HS-5 (cell line): ENCODE measurements at regions not wholly inside any gene's neighbourhood (a gene's known extent, or its start where the extent isn't known, plus 50 kb on each side); places are given as distances from the start of the nearest gene placed in this dataset.
"Not testable (repeated sequence)": the region's sequence is repeated elsewhere in the genome, so short reads cannot be mapped to it uniquely, and the experiment has no call there.

Source experiments
- DNase-seq: peaks from one replicate; pipeline ENCODE4 v3.0.0-alpha.2; 2012; ENCODE audit warnings: low read depth

DNA sequence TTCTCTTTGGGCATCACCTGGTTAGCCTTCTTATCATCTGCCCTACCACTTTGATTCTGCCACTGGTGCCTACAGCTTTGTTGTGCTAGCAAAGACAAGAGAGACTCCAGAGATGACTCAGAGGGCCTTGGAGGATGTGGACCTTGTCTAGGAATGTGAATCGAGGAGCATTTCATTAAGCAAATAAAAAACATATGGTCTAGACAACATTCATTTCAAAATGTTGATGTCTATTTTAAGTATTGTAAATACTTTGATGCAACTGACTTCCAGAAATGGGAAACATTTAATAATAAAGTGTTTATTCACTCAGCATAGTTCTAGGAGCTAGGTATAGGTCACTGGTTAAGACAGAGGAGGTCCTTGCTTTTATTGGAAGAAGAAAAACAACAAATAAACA is 195.5 kb downstream of the CDCA7 start:
- DNase-seq = peak; percentile 74

DNA sequence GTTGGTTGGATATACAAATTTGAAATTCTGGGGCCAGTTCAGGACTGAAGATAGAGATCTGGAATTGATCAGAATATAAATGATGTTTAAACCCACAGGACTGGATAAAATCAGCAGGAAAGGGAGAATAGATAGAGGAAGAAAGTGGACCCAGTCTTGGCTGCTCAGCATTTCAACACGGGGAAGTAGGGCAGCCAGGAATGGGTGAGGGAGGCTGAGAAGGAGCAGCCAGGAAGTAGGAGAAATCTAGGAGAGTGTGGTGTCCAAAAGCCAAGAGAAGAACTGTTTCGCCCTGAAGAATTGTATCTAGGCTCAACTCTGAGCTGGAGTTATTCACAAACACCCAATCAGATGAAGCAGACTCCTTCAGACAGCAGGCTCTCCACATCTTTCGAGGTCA is 197.9 kb downstream of the CDCA7 start:
- DNase-seq = no peak

DNA sequence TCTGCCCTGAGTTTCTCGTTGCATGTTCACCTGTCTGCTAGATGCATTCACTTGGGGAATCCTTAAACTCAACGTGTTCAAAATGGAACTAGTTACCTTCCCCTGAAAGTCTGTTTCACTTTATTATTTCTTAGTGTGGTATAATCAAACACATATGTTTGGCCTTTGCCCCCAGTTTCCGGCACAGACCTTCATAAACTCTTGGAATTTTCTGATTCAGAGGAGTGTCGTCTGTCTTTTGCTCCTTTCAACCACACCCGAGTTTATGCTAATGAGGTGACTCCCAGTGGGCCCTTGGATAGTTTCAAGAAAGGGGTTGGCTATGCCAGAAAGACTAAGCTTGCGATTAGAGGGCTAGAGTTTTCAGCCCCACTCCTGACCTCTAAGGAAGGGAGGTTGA is 198.9 kb downstream of the CDCA7 start:
- peak; percentile 88 for DNase-seq

DNA sequence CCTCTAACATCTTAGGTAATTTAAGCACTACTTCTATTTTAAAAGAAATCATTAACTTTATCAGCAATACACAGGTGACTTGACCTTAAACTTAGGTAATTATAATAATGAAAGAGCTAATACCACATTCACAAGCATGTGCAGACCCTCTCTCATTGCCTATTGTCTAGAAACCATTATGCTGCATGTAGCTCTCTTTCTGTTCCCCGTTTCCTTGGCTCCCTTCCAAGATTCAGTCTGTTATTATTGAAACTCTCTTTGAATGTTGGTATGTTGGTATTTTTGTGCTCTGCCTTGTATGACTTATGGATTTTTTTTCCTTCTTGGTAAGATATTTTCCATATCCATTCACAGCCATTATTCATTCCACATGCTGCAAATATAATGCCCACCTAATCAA is 201.2 kb downstream of the CDCA7 start:
- no peak for DNase-seq

DNA sequence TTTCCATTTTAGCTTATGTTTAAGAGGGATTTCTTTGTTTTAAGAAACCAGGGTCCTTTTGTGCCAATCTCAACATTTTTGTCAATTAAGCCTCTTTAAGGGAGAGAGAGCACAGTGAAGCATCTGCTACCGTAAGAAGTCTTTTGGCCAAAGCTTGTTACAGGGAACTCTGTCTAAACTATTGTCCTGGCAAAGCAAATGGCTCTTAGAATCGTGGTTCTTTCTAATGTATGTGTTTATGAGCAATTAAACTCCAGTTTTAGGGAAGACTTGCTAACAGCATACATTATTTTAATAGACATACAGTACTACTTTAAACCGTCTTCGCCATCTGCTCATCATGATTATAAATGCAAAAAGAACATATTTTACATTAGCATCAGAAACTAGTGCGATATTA is 202.1 kb downstream of the CDCA7 start:
- DNase-seq = no peak

DNA sequence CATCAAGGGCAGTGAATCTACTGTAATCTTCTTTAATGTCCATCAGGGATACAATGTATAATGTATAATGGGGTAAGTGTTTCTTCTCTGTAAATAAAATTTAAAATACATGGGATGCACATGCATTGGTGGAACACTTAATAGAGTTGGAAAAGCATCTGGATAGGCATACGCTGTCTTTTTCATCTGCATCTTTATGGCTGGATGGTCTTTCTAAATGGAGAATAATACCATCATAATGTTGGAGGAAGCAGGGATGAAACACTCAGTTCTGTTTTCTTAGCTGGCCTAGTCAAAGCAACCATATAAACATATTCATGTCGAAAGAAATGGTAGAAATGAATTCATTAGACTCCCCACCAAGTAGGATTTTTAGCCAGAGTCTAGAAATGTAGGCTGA is 202.8 kb downstream of the CDCA7 start:
- DNase-seq = no peak

DNA sequence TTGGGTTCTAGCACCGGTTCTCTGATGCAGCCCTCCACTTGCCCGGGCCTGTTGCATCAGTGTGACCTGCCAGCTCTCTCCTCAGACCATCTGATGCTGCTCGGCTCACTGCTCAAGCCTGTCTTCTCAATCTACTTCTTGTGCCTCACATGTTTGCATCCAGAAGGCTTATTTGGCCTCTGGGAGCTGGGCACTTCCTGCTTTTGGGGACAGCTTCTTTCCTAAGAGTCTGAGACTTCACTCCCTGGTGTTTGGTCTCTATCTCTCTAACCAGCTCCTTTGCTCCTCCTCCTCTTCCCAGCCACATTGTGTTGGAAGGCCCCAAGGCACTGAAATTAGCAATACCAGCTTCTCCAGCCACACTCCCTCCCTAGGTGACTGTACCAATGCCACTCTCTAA is 212.8 kb downstream of the CDCA7 start:
- no peak for DNase-seq

DNA sequence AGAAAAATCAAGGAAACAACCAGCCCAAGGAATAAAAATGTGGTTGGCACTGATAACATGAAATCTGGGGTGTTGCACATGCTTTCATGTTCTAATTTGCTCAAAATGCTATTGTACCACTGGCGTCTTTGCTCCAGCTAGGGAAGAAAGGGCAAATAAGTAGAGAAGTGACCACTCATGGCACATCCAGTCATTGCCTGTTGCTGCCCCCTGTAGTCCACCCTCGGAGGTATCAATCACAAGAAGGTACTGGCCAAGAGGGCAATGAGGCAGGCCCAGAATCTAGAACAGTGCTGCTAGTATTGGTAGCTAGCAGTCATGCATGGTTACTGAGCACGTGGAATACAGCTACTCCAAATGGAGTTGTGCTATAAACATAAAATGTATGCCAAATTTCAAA is 213.4 kb downstream of the CDCA7 start:
- DNase-seq = no peak

DNA sequence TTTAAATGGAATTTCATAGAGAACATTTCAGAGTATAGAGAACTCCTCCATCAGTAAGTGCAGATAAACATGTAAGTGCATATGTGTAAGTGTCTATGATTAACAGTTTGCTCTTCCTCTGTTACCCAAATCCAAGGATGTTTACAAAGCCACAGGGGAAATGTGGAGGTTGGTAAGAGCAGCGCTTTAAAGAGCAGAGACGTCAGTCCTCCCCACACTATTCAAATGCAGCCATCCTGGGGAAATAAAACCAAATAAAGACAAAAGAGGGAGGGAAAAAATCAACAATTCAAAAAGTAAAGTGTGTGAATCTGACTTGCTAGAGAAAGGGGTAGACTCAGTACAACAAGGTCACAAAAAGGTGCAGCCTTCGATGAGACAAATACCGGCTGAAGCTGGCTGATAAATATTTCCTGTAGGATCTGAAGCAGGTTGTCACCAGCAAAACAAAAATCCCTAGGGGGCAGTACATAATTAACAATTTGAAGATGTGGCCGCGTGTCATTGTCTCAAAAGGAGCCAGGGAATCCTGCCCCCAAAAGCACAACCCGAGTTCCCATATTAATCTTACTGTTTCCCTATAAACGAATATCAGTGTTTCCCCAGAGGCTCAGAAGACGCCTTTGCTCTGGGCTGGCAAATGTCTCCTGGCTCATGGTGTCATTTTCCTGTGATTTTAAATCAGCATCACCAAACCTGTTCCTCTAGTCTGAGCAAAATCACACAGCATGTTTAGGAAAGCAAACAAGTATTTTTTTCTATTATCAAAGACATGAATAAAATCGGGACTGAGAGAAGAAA is 216.5 kb downstream of the CDCA7 start:
- no peak for DNase-seq

DNA sequence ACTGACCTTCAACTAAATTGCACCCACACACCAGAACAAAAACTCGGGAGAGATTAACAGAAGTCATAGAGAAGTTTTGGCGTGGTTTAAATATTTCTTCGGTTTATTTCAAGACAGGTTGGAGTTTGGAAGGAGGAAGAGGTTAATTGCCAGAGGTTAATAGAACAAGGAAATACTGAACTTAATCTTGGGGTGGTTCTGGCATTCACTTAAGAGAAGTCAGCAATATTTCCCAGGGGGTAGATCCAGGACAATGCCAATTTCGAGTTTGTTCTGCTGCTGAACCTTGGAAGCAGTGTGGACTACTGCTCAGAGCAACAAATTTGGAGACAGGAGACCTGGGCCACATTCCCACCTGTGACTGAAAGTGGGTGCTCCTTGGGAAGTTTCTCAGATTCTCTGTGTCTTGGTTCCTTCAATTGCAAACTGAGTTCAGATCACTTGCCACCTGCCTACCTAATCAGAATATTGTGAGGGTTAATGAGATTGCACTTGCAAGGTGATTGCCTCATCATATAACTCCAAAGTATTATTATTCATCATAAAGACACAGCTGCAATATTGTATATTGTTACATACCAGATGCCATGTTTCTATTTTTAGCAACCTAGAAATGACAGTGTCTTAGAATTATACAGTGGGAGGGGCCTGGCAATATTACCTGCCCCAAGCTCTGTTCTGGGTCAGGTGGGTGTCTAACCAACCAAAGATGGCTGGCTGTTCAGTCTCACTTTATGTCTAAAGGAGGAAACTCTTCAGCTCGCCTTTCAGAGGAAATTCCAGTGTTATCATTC is 217.4 kb downstream of the CDCA7 start:
- DNase-seq = no peak

DNA sequence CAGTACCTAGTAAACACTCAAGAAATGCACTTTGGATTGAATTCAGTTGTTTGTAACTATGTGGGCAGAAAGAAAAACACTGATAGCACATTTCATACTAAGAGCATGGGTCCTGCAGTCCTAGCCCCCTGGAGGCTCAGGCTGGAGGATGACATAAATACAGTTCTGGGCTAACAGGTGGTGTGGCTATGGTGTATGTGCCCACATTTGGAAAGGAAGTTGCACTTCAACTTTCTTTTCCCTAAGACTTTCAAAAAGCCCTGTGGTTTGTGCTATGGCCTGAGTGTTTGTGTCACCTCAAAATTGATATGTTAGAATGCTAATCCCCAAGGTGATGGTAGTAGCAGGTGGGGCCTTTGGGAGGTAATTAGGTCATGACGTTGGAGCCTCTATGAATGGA is 218.2 kb downstream of the CDCA7 start:
- DNase-seq = no peak

DNA sequence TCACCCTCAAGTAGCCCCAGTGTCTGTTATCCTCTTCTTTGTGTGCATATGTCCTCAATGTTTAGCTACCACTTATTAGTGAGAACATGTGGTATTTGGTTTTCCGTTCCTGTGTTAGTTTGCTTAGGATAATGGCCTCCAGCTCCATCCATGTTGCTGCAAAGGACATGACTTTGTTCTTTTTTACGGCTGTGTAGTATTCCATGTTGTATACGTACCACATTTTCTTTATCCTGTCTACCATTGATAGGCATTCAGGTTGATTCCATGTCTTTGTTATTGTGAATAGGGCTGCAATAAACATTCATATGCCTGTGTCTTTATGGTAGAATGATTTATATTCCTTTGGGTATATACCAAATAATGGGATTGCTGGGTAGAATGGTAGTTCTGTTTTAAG is 219.1 kb downstream of the CDCA7 start:
- DNase-seq = not testable (repeated sequence)

DNA sequence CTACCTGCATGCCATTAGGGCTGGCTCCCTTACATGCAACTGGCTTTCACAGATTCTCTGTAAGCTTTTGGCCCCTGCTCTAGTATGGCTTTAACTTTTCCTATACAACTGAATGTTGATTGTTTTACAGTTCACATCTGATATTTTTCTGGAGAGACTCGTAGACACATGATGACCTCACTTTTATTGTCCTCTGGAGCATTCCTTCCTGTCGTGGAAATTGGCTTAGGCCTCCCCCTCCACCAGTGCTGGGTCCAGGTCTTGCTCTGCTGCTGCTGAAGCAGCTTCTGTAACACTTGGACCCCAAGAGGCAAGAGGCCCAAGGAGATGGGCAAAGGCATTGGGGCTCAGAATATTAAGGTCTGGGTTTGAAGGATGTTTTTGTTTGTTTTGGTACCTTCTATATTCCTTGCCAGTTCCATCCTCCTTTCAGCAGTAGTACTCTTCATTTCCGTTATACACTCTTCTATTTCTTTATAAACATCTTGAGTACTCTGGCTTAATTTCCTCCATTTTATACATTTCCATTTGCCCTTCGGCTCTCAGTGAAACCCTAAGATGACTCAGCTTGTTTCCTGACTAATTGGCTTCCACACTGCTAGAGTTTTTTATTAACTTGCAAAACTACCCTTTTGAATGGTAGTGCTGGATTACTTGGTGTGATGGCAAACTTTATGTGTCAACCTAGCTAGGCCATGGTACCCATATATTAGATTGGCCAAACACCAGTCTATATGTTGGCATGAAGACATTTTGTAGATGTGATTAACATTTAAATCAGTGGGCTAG is 219.8 kb downstream of the CDCA7 start:
- no peak for DNase-seq

DNA sequence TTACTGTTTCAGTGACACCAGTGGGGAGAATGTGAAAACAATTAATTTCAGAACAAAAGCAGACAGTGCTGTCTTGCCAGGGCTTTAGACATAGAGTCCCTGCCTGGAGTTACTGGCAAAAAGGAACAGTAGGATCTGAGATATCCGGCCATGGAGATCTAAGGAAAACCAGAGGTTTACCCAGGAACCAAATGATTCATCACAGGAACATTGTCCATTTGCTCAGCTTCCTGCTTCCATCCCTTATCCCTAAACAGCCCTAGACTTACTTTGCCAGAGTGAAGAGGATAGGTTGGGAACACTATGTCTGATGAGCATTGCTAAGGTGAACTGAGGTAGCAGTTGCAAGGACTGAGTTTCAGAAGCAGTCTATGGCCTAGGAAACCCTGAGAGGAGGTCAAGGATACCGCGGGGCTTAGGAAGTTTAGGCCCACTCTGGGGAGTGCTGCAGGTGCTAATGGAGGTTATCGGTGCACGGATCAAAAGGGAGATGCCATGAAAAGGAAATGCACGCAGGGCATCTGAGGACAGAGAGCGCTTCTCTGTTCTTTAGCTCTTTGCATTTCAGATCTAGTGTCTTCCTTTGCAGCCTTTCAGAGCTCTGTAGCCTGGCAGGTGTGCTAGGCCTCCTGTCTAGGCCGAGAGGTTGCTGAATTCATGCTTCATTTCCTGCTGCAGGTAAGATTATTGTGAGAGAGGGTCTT is 223.9 kb downstream of the CDCA7 start:
- DNase-seq = no peak

DNA sequence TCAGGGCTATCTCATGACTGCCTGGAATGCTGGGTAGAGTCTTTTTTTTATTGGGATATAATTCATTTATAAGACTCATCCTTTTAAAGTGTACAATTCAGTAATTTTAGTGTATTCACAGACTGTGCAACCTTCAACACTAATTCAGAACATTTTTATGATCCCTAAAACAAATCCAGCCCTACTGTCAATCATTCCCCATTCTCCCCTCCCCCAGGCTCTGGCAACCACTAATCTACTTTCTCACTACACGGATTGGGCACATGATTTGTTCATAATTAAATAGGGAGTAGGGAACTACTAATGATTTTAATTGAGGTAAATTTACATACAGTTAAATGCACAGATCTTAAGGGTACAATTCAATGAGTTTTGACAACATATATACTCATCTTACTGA is 225.7 kb downstream of the CDCA7 start:
- DNase-seq = no peak

DNA sequence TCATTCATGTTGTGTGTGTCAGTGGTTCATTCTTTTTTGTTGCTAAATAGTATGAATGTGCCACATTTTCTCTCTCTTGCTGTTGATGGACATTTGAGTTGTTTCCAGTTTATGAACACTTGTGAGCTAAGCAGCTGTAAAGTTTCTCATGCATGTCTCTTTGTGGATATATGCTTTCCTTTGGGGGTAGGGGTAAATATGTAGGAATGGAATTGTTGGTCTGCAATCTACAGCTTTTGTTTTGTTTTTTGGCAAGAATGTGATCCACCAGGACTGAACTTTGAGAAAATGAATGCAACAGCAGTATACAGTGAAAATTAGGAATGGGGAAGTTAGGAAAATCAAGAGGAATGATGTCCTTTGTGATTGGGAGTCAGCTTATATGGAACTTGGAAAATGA is 226.3 kb downstream of the CDCA7 start:
- DNase-seq = no peak

DNA sequence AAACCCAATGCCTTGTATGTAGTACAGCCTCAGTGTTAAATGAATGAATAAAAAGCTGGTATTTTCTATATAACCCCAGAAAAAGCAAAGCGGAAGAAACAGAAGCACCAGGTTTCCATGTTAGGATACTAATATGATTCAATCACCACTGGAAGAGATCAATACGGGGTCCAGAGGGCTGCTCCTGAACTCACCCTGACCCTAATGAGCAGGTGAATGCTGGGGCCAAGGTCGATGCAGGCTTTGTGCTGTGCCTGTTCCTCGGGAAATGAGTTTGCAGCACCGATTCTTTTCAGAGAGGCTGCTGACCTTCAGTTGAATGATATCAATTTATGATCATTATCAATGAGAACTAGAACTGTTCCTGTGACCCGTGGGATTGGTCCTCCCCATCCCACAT is 228.5 kb downstream of the CDCA7 start:
- no peak for DNase-seq

DNA sequence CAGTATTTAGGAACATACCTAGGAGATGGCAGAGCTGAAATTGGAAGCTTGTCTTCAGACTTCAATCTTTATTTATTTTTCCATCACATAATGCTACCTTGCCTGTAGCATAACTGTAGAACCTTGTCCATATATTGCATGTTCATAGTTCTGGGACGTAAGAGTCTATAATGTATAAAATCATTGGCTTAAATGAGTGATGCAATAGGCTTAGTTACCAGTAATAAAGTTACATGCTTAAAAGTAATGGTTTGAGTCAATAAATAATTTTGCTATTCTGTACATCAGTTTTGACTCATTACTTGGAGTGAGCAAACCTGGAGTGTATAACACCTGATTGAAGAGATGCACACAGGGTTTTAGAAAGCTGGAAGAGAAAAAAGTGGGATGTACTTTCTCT is 229.3 kb downstream of the CDCA7 start:
- no peak for DNase-seq

DNA sequence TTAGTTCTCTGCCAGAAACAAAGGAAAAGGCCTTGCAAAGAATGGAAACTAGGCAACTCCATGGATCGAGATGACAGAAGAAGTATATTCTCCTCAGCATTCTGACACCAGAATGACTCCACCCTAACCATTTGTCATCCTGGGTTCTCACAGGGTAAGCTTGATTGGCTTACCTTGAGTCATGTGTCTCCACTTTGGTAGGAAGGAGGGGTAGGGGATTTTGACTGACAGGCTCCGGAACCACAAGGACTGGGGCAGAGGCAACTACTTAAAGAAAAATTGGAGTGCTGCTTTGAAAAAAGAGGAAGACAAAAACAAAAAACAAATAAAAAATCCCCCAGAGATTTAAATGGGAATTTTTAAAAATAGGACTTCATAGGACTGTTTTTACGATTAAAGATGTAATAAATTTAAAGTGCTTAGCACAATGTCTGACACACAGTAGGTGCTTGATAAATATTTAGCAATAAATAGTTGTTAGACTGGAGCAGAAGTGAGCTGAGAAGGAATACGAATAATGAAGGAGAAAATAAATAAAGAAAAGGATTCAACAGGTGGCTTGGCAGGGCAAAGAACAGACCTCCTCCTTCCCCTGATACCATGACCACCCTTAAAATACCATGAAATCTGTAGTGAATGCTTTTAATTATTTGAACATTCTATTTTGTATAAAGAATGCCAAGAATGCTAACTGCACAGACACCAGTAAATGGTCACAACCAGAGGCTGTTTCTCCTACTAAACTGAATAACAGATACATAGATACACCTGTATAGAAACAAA is 230.2 kb downstream of the CDCA7 start:
- DNase-seq = no peak

DNA sequence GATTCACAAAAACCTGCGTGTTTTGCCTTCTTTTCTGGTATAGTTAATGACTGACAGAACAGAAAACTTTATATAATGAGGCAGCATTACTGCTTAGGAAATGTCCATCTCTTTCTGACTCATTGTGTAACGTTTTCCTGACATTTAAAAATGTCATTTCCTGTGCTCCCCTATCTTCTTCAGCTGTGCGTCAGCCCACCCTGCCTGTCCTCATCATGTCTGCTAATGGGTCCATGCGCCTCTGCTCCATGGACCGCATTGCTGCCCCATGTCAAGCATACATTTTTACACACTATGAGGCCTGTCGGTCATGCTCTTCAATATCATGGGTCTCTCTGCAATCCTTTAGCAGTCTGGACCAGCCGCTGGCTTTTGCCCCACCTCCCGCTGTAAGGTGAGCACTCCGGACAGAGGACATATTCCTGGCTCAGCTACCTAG is 234.3 kb downstream of the CDCA7 start:
- no peak for DNase-seq

DNA sequence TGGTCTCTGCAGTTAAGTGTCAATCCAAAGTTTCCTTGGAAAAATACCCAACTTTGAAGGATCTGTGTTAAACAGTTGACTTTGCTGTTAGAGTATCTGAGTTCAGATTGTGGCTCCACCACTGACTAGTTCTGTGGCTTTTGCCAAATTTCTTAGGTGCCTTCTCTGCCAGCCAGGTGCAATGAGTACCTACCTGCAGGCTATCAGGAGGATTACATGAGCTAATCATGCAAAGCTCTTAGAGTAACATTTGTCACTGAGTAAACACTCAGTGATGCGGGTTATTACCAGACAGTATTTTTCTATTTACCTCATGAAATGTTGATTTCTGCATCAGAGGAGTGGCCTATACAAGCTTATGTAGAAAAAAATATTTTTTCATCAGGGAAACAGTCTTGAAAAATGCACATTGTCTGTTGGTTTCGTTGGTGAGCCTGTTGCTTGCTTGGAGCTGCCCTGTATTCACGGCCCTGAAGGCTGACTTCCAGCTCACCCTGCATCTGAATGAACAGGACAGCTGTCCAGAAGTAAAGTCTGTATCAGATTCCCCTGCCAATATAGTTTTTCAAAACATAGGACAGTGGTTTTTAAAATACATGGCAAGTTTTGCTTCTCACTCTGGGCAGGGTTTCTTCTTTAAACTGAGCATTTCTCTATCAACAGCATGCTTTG is 235.1 kb downstream of the CDCA7 start:
- no peak for DNase-seq
